Heart left ventricle (tissue), 13 donors: ENCODE measurements at regions not wholly inside any gene's neighbourhood (a gene's known extent, or its start where the extent isn't known, plus 50 kb on each side); places are given as distances from the start of the nearest gene placed in this dataset.

Experiments used
- POLR2A ChIP-seq, 2 donors: fragments of 450-650 bp; IDR thresholded peaks; one replicate each; pipeline ENCODE4 v1.6.1; 2017; ENCODE audit warnings: antibody characterized with exemption in 2 of 2, mild to moderate bottlenecking in 2 of 2, moderate library complexity in 2 of 2
- TF ChIP-seq, protein P1 (sequence below), 12 donors: fragments of 200-600 bp; sonication (generic) in 4 of 12; IDR thresholded peaks; one replicate each; pipeline versions ENCODE4 v1.5.0 to v1.8.0; 2018 to 2022; ENCODE audit warnings: antibody characterized with exemption in 12 of 12, mild to moderate bottlenecking in 5 of 12
- donor health status: ischemic (EF 13 %, LVEDD 7.1; RV severe dilation, severe dysfunction).
- donor health status: DM: no; HTN: yes; CAD: no.
- donor health status: DM: no; HTN: no; CAD: no.
- donor health status: ischemic (EF 25% LVEDD 6.9; RV normal size, moderate dysfunction).
- donor health status: ischemic (EF 25% LVEDD 5.7; RV mildly dilated, moderate dysfunction).
- donor health status: ischemic (EF 35%, LVEDD 5.7; RV mildly dilated, moderate dysfunction).
- donor health status: nonischemic (EF 11% LVEDD 7.7; RV severe dilation, severe dysfunction).
- donor health status: DM: yes; HTN: yes; CAD: no.
- donor health status: PGD.
- donor health status: ischemic (EF 29% LVEDD 5.4; RV normal size, mild dysfunction).
- donor health status: nonischemic (EF 23%, LVEDD 6.1; RV moderate dilation, normal function).

DNA sequence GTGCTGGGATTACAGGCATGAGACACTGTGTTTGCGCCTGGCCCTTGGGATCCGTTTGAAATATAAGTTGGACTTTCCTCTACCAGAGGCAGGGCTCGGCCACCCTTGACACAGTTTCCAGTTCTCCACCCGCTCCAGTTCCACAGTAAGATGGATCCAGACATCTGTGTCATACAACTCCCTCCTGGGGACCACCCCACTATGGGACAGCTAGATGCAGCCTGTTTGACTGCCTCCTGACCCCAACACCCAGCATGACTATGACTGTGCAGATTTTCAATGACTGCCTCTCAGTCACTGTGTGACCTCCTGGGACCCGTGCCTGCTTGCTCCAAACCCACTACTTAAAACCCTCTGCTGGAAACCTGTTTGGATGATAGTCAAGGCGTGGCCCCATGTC lies 166.7 kb downstream of the IRF8 start:
- TF ChIP-seq POLR2A (IDR thresholded peaks at IDR 0.05): no peak
- TF ChIP-seq, protein P1, sequence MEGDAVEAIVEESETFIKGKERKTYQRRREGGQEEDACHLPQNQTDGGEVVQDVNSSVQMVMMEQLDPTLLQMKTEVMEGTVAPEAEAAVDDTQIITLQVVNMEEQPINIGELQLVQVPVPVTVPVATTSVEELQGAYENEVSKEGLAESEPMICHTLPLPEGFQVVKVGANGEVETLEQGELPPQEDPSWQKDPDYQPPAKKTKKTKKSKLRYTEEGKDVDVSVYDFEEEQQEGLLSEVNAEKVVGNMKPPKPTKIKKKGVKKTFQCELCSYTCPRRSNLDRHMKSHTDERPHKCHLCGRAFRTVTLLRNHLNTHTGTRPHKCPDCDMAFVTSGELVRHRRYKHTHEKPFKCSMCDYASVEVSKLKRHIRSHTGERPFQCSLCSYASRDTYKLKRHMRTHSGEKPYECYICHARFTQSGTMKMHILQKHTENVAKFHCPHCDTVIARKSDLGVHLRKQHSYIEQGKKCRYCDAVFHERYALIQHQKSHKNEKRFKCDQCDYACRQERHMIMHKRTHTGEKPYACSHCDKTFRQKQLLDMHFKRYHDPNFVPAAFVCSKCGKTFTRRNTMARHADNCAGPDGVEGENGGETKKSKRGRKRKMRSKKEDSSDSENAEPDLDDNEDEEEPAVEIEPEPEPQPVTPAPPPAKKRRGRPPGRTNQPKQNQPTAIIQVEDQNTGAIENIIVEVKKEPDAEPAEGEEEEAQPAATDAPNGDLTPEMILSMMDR (IDR thresholded peaks at IDR 0.05): no peak
